HFFc6 (cell line): ENCODE measurements at regions not wholly inside any gene's neighbourhood (a gene's known extent, or its start where the extent isn't known, plus 50 kb on each side); places are given as distances from the start of the nearest gene placed in this dataset.

Experiments
- DNase-seq: peaks from one replicate; pipeline ENCODE4 v3.0.0-alpha.2; 2018
- H3K27ac Mint-ChIP-seq: 2 replicates; pipeline ENCODE4 v1.8.0; 2020; ENCODE audit warnings: mild to moderate bottlenecking, mixed read lengths
- H3K27me3 Mint-ChIP-seq: 2 replicates; pipeline ENCODE4 v1.8.0; 2021; ENCODE audit warnings: mild to moderate bottlenecking, moderate library complexity, mixed read lengths; ENCODE audit not compliant: insufficient read depth
- H3K36me3 Mint-ChIP-seq: 2 replicates; pipeline ENCODE4 v1.8.0; 2021; ENCODE audit warnings: low read depth, mixed read lengths
- H3K4me1 Mint-ChIP-seq: 2 replicates; pipeline ENCODE4 v1.8.0; 2020; ENCODE audit warnings: low read depth, mixed read lengths
- H3K4me3 Mint-ChIP-seq: 2 replicates; pipeline ENCODE4 v1.8.0; 2020; ENCODE audit warnings: mild to moderate bottlenecking, moderate library complexity, mixed read lengths
- H3K9me3 Mint-ChIP-seq: 2 replicates; pipeline ENCODE4 v1.8.0; 2020; ENCODE audit warnings: mild to moderate bottlenecking, mixed read lengths
- CTCF ChIP-seq: fragments of 200-600 bp; sonication (generic); IDR thresholded peaks from 2 replicates; pipeline ENCODE4 v1.5.0; 2021; ENCODE audit warnings: antibody characterized with exemption, mild to moderate bottlenecking

- no peaks in the 10 kb centered on the region for H3K4me1 Mint-ChIP-seq
- peaks cover 4% of the 10 kb centered on the region; the same call in 1 of the 2 replicates for H3K27me3 Mint-ChIP-seq
- no peaks in the 10 kb centered on the region for H3K36me3 Mint-ChIP-seq
- H3K27ac Mint-ChIP-seq = no peak overlapping the region
- H3K9me3 Mint-ChIP-seq = peaks cover 4% of the 10 kb centered on the region; the same call in 1 of the 2 replicates
- no peak for DNase-seq
- TF ChIP-seq CTCF = no peak
- H3K4me3 Mint-ChIP-seq = no peak overlapping the region
Measured at GRCh38 chr18:40810372-40810771, 1144.7 kb upstream of the PIK3C3 start.

- H3K27me3 Mint-ChIP-seq = no peaks in the 10 kb centered on the region
- H3K36me3 Mint-ChIP-seq = no peaks in the 10 kb centered on the region
- peaks cover 12% of the 10 kb centered on the region for H3K9me3 Mint-ChIP-seq
- H3K4me1 Mint-ChIP-seq = no peaks in the 10 kb centered on the region
- no peak overlapping the region for H3K27ac Mint-ChIP-seq
- H3K4me3 Mint-ChIP-seq = no peak overlapping the region
- no peak for TF ChIP-seq CTCF
- DNase-seq = no peak
Measured at GRCh38 chr18:40789286-40789685, 1165.7 kb upstream of the PIK3C3 start.

GRCh38 chr18:40782453-40783130 is 1172.4 kb upstream of the PIK3C3 start:
- no peak for DNase-seq
- H3K27me3 Mint-ChIP-seq = peaks cover 1% of the 10 kb centered on the region

GRCh38 chr18:40769786-40770185 is 1185.2 kb upstream of the PIK3C3 start:
- no peaks in the 10 kb centered on the region for H3K4me1 Mint-ChIP-seq
- peaks cover 13% of the 10 kb centered on the region for H3K9me3 Mint-ChIP-seq
- H3K27me3 Mint-ChIP-seq = no peaks in the 10 kb centered on the region
- H3K4me3 Mint-ChIP-seq = no peak overlapping the region
- no peak for TF ChIP-seq CTCF
- no peaks in the 10 kb centered on the region for H3K36me3 Mint-ChIP-seq
- H3K27ac Mint-ChIP-seq = no peak overlapping the region
- DNase-seq = no peak

More at GRCh38 chr18:40782453-40783130, 1172.4 kb upstream of the PIK3C3 start:
- no peak overlapping the region for H3K4me3 Mint-ChIP-seq
- TF ChIP-seq CTCF = no peak
- H3K4me1 Mint-ChIP-seq = no peaks in the 10 kb centered on the region
- no peak overlapping the region for H3K27ac Mint-ChIP-seq
- no peaks in the 10 kb centered on the region for H3K36me3 Mint-ChIP-seq
- peaks cover 13% of the 10 kb centered on the region; the same call in 1 of the 2 replicates for H3K9me3 Mint-ChIP-seq

- Mint-ChIP-seq H3K4me3 (no peak overlapping the region), H3K27me3 (no peaks in the 10 kb centered on the region; the same call in 1 of the 2 replicates), H3K27ac (no peak overlapping the region), H3K9me3 (peaks cover 12% of the 10 kb centered on the region; the same call in 1 of the 2 replicates), H3K4me1 (no peaks in the 10 kb centered on the region), H3K36me3 (no peaks in the 10 kb centered on the region)
- no peak for DNase-seq
- TF ChIP-seq CTCF = no peak
Measured at GRCh38 chr18:40760251-40760650, 1194.8 kb upstream of the PIK3C3 start.
